Trophoblast cell (in vitro differentiated cells and primary cell): ENCODE measurements at regions not wholly inside any gene's neighbourhood (a gene's known extent, or its start where the extent isn't known, plus 50 kb on each side); places are given as distances from the start of the nearest gene placed in this dataset.
A peak's percentile ranks its signal among the peaks of the same experiment; 100 is the strongest.
"Not testable (repeated sequence)": the region's sequence is repeated elsewhere in the genome, so short reads cannot be mapped to it uniquely, and the experiment has no call there.

Source experiments
- DNase-seq, 2 donors: peaks; one replicate each; pipeline ENCODE4 v3.0.0-alpha.2; 2016
- H2AFZ ChIP-seq: 2 replicates; pipeline ENCODE4 v1.6.1; 2013; ENCODE audit warnings: low read length, moderate library complexity, mild to moderate bottlenecking; ENCODE audit not compliant: insufficient read depth, poor library complexity
- H2AK5ac ChIP-seq: 2 replicates; pipeline ENCODE4 v1.6.1; 2013; ENCODE audit warnings: mild to moderate bottlenecking, low read length
- H2BK120ac ChIP-seq: 2 replicates; pipeline ENCODE4 v1.6.1; 2013; ENCODE audit warnings: low read length, mild to moderate bottlenecking, moderate library complexity; ENCODE audit not compliant: insufficient read depth, poor library complexity
- H2BK12ac ChIP-seq: 2 replicates; pipeline ENCODE4 v1.6.1; 2013; ENCODE audit warnings: mild to moderate bottlenecking, low read length, moderate library complexity
- H2BK5ac ChIP-seq: 2 replicates; pipeline ENCODE4 v1.6.1; 2013; ENCODE audit warnings: low read length, low read depth, moderate library complexity, mild to moderate bottlenecking; ENCODE audit not compliant: poor library complexity
- H3K14ac ChIP-seq: 2 replicates; pipeline ENCODE4 v1.6.1; 2013; ENCODE audit warnings: mild to moderate bottlenecking, low read length
- H3K18ac ChIP-seq: 2 replicates; pipeline ENCODE4 v1.6.1; 2013; ENCODE audit warnings: mild to moderate bottlenecking, low read length
- H3K23ac ChIP-seq: 2 replicates; pipeline ENCODE4 v1.6.1; 2013; ENCODE audit warnings: low read length
- H3K27ac ChIP-seq: 2 replicates; pipeline ENCODE4 v1.5.1; 2013; ENCODE audit warnings: low read depth, mild to moderate bottlenecking, inconsistent platforms, low read length, moderate library complexity
- H3K27me3 ChIP-seq: 2 replicates; pipeline ENCODE4 v1.6.1; 2013; ENCODE audit warnings: inconsistent platforms, mild to moderate bottlenecking, low read length, moderate library complexity; ENCODE audit not compliant: insufficient read depth
- H3K36me3 ChIP-seq, 2 experiments: 1 replicate in 1 of 2; 2 replicates in 1 of 2; pipeline ENCODE4 v1.6.1; 2013; ENCODE audit warnings: low read length in 2 of 2, mild to moderate bottlenecking in 2 of 2, moderate library complexity in 1 of 2; ENCODE audit not compliant: insufficient read depth in 2 of 2, control insufficient read depth in 1 of 2
- H3K4ac ChIP-seq: 2 replicates; pipeline ENCODE4 v1.6.1; 2013; ENCODE audit warnings: low read depth, mild to moderate bottlenecking, low read length, moderate library complexity
- H3K4me1 ChIP-seq, 2 experiments: 1 replicate in 1 of 2; 2 replicates in 1 of 2; pipeline ENCODE4 v1.6.1; 2013; ENCODE audit warnings: low read length in 2 of 2, mild to moderate bottlenecking in 2 of 2, moderate library complexity in 1 of 2; ENCODE audit not compliant: insufficient read depth in 2 of 2, control insufficient read depth in 1 of 2
- H3K4me2 ChIP-seq: 2 replicates; pipeline ENCODE4 v1.6.1; 2013; ENCODE audit warnings: inconsistent platforms, mild to moderate bottlenecking, low read length, moderate library complexity
- H3K4me3 ChIP-seq: 2 replicates; pipeline ENCODE4 v1.5.1; 2013; ENCODE audit warnings: mild to moderate bottlenecking, low read depth, low read length, inconsistent platforms
- H3K79me1 ChIP-seq: one replicate; pipeline ENCODE4 v1.6.1; 2013; ENCODE audit warnings: low read length
- H3K79me2 ChIP-seq: 2 replicates; pipeline ENCODE4 v1.6.1; 2013; ENCODE audit warnings: low read length, mild to moderate bottlenecking; ENCODE audit not compliant: control insufficient read depth, insufficient read depth, poor library complexity
- H3K9ac ChIP-seq: 2 replicates; pipeline ENCODE4 v1.6.1; 2013; ENCODE audit warnings: mild to moderate bottlenecking, low read length
- H3K9me3 ChIP-seq: 2 replicates; pipeline ENCODE4 v1.6.1; 2013; ENCODE audit warnings: low read depth, mild to moderate bottlenecking, control low read depth, inconsistent platforms, low read length; ENCODE audit not compliant: insufficient read depth
- H4K12ac ChIP-seq: 2 replicates; pipeline ENCODE4 v1.6.1; 2013; ENCODE audit warnings: low read depth, mild to moderate bottlenecking, low read length, moderate library complexity
- H4K8ac ChIP-seq: 2 replicates; pipeline ENCODE4 v1.6.1; 2013; ENCODE audit warnings: low read depth, mild to moderate bottlenecking, low read length, moderate library complexity
- H4K91ac ChIP-seq: one replicate; pipeline ENCODE4 v1.6.1; 2013; ENCODE audit warnings: low read depth, mild to moderate bottlenecking, low read length, moderate library complexity
- WGBS: extraction: QIAGEN DNeasy Blood & Tissue Kit; methylation state at CpG from one replicate; pipeline ENCODE4 v1.1.7; 2013; ENCODE audit warnings: missing lambda C conversion rate; ENCODE audit not compliant: insufficient read length, insufficient coverage; ENCODE audit errors: extremely low coverage; 5-methylcytosine and 5-hydroxymethylcytosine counted together

- H3K27ac ChIP-seq, H3K18ac ChIP-seq, H2BK120ac ChIP-seq, H3K4me1 ChIP-seq, H3K4me3 ChIP-seq, H4K91ac ChIP-seq, H3K9ac ChIP-seq, H3K4me2 ChIP-seq, H3K79me2 ChIP-seq, H4K8ac ChIP-seq, H3K9me3 ChIP-seq, H3K36me3 ChIP-seq, H2BK12ac ChIP-seq, H3K14ac ChIP-seq, H3K27me3 ChIP-seq, H2AK5ac ChIP-seq, H4K12ac ChIP-seq, H2BK5ac ChIP-seq, H2AFZ ChIP-seq, H3K23ac ChIP-seq, H3K4ac ChIP-seq, H3K79me1 ChIP-seq, DNase-seq: not testable (repeated sequence)
- WGBS, result no CpG with 5 or more reads among the region's 8 CpGs
Measured at GRCh38 chr21:5119179-5119578, 5402.2 kb upstream of the TPTE start.

- H3K18ac ChIP-seq, H3K4me1 ChIP-seq, H3K4me3 ChIP-seq, H2AFZ ChIP-seq, H4K12ac ChIP-seq, H3K27ac ChIP-seq, H4K91ac ChIP-seq, H3K36me3 ChIP-seq, H2BK12ac ChIP-seq, H3K14ac ChIP-seq, H2BK5ac ChIP-seq, H3K79me2 ChIP-seq, H3K9ac ChIP-seq, H4K8ac ChIP-seq, H3K23ac ChIP-seq, H3K79me1 ChIP-seq, H3K4ac ChIP-seq, H2BK120ac ChIP-seq, H3K4me2 ChIP-seq, H3K27me3 ChIP-seq, H3K9me3 ChIP-seq, H2AK5ac ChIP-seq: not testable (repeated sequence)
- no CpG with 5 or more reads among the region's 14 CpGs for WGBS
- peak in 1 of 2 donors; percentile 0 for DNase-seq
Measured at GRCh38 chr21:5121399-5121798, 5400.0 kb upstream of the TPTE start.

DNA sequence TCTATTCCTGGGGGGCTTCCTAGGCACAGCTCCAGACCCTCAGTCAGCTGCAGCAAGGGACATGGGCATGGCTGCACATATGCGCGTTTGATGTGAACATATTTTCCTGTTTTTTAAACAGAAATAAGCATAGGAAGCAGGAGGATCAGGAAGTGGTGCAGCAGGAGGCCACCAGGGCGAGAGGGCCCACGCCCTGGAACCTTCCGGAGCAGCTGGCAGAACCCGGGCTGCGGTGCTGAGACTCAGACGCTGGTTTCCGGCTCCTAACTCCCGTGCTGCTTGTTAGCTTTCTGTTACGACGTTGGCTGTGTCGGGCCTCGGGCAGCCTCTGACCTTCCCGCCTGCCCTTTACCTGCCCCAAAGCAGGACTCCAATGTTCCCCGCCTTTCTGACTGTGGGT lies 5399.5 kb upstream of the TPTE start:
- not testable (repeated sequence) for H4K8ac ChIP-seq, H2BK5ac ChIP-seq, H3K4me3 ChIP-seq, H2BK12ac ChIP-seq, H4K91ac ChIP-seq, H3K27me3 ChIP-seq, H3K4me2 ChIP-seq, H3K27ac ChIP-seq, H3K14ac ChIP-seq, H4K12ac ChIP-seq, H3K79me1 ChIP-seq, H3K79me2 ChIP-seq, H2AK5ac ChIP-seq, H3K9ac ChIP-seq, H3K18ac ChIP-seq, H3K36me3 ChIP-seq, H3K23ac ChIP-seq, H3K9me3 ChIP-seq, H2BK120ac ChIP-seq, H2AFZ ChIP-seq, H3K4me1 ChIP-seq, DNase-seq, H3K4ac ChIP-seq
- WGBS, result no CpG with 5 or more reads among the region's 16 CpGs

GRCh38 chr21:5123655-5124054 lies 5397.7 kb upstream of the TPTE start:
- H3K9me3 ChIP-seq, H3K27ac ChIP-seq, H3K4ac ChIP-seq, H4K8ac ChIP-seq, H3K36me3 ChIP-seq, H3K9ac ChIP-seq, H3K4me3 ChIP-seq, H2BK12ac ChIP-seq, H4K91ac ChIP-seq, H3K23ac ChIP-seq, H3K27me3 ChIP-seq, H3K79me2 ChIP-seq, H2BK5ac ChIP-seq, H2AK5ac ChIP-seq, H2BK120ac ChIP-seq, DNase-seq, H2AFZ ChIP-seq, H3K4me1 ChIP-seq, H3K79me1 ChIP-seq, H4K12ac ChIP-seq, H3K18ac ChIP-seq, H3K14ac ChIP-seq, H3K4me2 ChIP-seq: not testable (repeated sequence)
- WGBS, result no CpG with 5 or more reads among the region's 16 CpGs
